Adipose tissue (tissue), 3 donors: ENCODE measurements at regions not wholly inside any gene's neighbourhood (a gene's known extent, or its start where the extent isn't known, plus 50 kb on each side); places are given as distances from the start of the nearest gene placed in this dataset.
"Not testable (repeated sequence)": the region's sequence is repeated elsewhere in the genome, so short reads cannot be mapped to it uniquely, and the experiment has no call there.

ENCODE experiments used
- H3K27ac ChIP-seq: one replicate; pipeline ENCODE4 v1.5.1; 2013; ENCODE audit warnings: low read depth, low read length
- WGBS, 3 donors: extraction: QIAGEN DNeasy Blood & Tissue Kit; methylation state at CpG; one replicate each; pipeline ENCODE4 v1.1.7; 2013; 5-methylcytosine and 5-hydroxymethylcytosine counted together
- donor health status: healthy with polysubstance abuse.
- donor health status: Bipolar disorder and iron deficiency.
- donor health status: healthy.

DNA sequence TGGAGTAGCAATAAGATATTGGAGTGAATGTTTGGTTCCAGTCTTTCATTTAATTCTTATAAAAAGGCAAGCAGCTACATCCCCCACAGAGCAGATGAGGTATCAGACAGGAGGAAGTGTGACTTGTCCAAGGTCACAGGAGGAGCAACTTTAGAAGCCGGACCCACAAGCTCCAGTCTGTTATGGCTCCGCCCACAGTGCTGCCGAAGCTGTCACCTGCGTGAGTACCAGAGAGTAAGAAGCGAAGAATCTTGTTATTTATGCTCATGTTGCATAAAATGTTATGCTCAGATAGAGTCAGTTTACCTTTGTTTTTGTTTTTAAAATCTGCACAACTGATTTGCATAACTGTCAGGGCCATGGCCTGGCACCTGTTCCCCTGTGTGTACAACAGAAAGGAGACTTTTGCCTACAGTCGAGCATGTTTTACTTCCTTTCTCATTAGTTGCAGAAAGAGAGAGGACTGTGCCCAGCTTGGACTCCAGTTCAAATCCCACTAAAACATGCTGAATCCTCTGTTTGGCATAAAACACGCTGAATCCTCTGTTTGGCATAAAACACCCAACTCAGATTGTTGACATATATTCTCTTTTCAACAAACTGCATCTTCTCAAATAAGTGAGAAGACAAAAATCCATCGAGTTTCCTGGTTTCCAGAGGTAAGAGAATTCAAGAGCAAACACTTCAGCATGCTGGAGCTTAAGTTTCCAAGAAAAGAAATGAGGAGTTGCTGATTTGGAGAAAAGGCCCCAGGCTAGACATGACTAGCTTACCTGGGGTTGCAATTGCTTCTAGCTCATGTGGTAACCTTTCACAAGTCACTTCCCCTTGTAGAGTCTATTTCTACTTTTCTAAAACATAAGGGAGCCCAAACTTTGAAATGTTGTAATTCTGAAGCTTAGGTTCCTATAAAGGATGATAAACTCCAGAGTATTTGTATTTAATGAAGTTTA, 409.8 kb upstream of the ZMIZ1 start:
- WGBS, 3 donors, result 78 to 85% (median 84%) methylated on average over 8 of the region's 8 CpGs
- no peak overlapping the region for H3K27ac ChIP-seq

DNA sequence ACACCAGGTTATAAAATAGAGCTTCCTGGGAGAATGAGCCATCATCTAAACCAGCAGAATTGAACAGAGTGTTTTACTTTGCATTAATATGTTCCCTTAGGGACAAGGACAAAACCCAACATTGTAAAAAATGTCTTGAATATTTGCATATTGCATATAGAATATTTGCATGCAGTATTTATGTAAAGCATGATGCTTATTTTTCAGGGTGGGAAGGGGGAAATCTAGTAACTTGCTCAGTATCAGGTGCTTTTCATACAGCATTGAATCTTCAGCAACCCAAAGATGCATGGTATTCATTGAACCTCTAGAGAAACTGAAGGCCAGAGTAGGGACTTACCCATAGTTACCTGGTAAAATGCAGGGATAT, 409.2 kb upstream of the ZMIZ1 start:
- H3K27ac ChIP-seq, result no peak overlapping the region

DNA sequence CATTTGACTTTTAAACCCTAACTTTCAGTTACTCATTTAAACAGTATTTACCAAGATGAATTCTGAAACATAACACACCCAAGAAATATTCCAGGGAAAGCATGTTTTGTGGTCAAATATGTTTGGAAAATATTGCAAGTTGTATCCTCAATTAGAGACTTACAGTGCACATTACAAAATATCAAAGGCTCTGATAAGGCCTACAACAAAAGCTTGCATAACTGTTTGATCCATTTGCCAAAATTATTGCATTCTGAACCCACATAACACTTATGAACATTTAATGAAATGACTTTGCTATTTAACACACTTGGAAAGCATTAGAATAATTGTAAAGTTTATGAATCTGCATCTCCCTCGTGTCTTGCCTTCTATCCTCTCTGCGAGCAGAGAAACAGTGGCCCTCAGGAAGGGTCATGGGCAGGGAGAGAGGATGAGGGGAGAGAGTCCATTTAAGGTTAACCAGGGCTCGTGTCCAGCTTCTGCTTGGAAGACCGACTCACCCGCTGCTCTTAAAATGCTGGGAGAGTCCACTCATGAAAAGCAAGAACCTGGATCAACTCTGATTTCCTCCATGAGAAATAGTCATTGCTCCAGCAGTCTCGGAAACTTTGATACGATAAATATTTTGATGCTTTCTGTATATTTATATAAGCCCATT, 408.2 kb upstream of the ZMIZ1 start:
- no peak overlapping the region for H3K27ac ChIP-seq

DNA sequence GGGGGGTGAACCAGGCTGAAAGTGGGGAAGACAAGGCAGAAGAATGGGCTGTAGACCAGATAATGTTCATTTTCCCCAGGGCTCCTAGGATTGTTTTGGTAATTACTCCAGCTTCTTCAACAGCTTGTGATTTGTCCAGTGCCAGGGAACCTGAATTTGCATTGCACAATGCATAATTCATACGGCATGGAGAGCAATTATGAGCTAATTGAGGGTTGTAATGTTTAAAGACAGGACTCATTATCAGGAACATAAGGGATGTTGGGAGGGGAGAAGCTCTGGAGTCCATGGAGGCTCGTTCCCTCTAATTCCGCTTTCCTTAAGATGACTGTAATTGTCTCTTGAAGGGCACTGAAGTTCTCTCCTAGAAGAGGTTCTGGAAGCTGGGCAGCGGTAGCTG, 405.0 kb upstream of the ZMIZ1 start:
- WGBS, 3 donors, result 92 to 98% (median 96%) methylated on average over 4 of the region's 4 CpGs

More for the DNA sequence above, 408.2 kb upstream of the ZMIZ1 start:
- 62 to 84% (median 68%) methylated on average over 7 of the region's 7 CpGs for WGBS, 3 donors

DNA sequence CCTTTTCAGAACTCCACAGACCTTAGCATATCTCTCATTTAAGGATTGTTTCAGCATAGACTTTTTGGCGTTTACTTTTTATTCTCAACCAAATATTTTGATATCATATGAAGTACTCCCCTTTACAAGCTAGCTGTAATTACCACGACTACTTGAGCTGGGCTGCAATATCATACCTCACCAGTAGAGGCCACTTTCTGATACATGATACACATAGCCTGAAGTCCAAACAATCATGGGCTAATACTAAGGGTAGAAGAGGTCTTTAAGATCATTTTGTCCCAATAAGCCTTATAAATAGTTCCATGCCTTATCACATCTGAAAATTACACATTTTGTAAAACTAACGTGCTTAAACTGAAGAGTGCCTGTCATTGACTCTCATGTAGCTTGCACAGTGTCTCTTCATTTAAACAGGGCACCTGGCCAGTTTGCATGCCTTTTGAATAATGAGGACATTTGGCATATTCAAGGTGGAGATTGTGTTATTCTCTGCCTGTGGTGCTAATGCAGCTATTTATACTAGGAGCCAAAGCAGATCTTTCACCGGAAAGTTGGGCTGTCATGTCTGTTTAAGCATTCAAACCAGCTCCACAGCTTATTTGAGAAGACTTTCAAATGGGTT, 403.7 kb upstream of the ZMIZ1 start:
- WGBS, 3 donors, result 64 to 77% (median 72%) methylated on average over 4 of the region's 4 CpGs
- no peak overlapping the region for H3K27ac ChIP-seq

More for the DNA sequence above, 405.0 kb upstream of the ZMIZ1 start:
- H3K27ac ChIP-seq, result no peak overlapping the region

GRCh38 chr10:78672918-78673317, 395.8 kb upstream of the ZMIZ1 start:
- 87 to 93% (median 88%) methylated on average over 4 of the region's 4 CpGs for WGBS, 3 donors
- no peak overlapping the region for H3K27ac ChIP-seq

GRCh38 chr10:78681141-78681540, 387.6 kb upstream of the ZMIZ1 start:
- not testable (repeated sequence) for H3K27ac ChIP-seq
- WGBS, 3 donors, result 93 to 94% (median 93%) methylated on average over 7 of the region's 7 CpGs

DNA sequence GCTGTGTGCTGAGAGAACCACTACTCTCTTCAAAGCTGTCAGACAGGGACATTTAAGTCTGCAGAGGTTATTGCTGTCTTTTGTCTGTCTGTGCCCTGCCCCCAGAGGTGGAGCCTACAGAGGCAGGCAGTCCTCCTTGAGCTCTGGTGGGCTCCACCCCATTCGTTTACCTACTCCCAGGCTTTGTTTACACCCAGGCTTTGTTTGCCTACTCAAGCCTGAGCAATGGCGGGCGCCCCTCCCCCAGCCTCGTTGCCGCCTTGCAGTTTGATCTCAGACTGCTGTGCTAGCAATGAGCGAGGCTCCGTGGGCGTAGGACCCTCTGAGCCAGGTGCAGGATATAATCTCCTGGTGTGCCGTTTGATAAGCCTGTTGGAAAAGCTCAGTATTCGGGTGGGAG, 386.8 kb upstream of the ZMIZ1 start:
- not testable (repeated sequence) for H3K27ac ChIP-seq
- WGBS, 3 donors, result 80 to 94% (median 91%) methylated on average over 10 of the region's 10 CpGs

DNA sequence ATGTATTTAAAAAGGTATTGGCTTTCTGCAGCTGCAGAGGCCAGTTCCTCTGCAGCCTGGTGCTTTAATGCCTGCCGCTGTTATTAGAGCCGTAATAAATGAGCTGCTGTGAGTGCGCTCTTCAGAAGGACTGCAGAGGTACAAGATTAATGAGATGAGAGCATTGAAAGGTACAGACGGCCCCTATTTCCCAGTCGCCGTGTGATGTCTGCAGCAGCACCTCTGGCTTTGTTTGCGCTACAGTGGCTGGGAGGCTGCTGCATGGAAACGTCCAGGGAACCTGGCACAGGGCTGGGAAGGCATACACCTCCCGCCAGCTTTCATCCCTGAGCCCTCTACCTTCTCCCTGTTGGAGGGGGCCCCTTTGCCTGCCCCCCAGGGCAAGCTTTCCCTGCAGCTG, 383.8 kb upstream of the ZMIZ1 start:
- no peak overlapping the region for H3K27ac ChIP-seq
- WGBS, 3 donors, result 57 to 91% (median 81%) methylated on average over 9 of the region's 9 CpGs

DNA sequence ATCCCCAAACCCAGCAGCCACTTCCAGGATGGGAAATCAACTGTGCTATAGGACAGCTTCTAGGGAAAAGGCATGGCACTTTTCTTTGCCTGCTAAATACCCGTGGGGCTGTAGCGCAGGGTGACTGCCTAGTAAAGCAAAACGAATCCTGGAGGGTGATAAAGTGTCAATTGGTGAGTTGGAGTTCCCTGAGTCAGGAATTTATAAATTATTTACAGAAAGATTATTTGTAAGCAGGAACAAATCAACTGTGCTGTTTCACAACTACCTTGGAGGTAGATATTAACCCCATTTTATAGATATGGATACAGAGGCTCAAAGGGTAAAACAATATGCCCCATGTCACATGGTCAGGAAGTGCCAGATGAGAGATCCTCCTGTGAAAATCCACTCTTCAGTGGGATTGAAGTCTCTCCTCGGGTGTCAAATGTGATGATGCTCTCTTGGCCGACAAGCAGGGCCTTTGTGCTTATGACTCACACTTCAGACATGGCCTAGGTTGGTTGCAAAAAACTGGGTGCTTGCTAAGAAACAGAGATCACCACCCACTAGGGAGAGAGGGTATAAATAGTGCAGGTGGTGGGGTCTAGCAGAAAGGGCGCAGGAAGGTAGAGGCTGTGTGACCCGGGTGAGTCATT, 383.2 kb upstream of the ZMIZ1 start:
- no peak overlapping the region for H3K27ac ChIP-seq
- 84 to 90% (median 85%) methylated on average over 7 of the region's 7 CpGs for whole genome bisulfite sequencing, 3 donors

- 82 to 86% (median 84%) methylated on average over 10 of the region's 10 CpGs for WGBS, 3 donors
- H3K27ac ChIP-seq, result no peak overlapping the region
These were observed 382.2 kb upstream of the ZMIZ1 start for GRCh38 chr10:78686444-78687060.

GRCh38 chr10:78687626-78688025, 381.1 kb upstream of the ZMIZ1 start:
- no peak overlapping the region for H3K27ac ChIP-seq

GRCh38 chr10:78688230-78688900, 380.4 kb upstream of the ZMIZ1 start:
- 77 to 89% (median 83%) methylated on average over 6 of the region's 6 CpGs for WGBS, 3 donors
- H3K27ac ChIP-seq, result no peak overlapping the region

DNA sequence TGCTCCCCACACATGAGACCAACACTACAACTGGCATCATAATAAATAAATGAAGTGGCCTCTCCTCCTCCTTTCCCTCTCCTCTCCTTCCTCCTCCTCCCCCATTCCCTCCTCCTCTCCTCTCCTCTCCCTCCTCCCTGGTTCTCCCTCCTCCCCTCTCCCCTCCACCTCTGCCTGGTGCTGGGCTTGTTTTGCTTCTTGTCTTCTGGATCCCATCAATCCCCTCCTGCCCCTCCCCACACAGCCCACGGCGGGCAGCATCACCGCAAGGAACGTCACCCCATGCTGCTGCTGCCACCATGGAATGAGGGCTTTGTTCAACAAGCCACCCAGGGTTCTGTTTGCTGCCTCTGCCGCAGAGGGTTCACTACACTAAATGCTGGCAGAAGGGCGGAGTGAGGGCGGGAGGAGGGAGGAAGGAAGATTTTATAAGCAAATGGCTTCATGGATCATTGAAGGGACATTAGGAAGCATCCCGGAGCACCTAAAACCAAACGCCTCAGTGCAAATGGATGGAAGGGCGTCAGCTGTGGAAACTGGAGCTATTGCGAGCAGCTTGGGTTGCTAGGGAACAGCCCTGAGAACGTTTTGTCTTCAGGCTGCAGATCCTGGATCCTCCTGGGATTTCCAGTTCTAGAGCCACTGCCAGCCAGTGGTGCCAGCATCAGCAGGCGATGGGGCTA, 379.7 kb upstream of the ZMIZ1 start:
- WGBS, 3 donors, result 54 to 73% (median 59%) methylated on average over 13 of the region's 13 CpGs
- no peak overlapping the region for H3K27ac ChIP-seq

DNA sequence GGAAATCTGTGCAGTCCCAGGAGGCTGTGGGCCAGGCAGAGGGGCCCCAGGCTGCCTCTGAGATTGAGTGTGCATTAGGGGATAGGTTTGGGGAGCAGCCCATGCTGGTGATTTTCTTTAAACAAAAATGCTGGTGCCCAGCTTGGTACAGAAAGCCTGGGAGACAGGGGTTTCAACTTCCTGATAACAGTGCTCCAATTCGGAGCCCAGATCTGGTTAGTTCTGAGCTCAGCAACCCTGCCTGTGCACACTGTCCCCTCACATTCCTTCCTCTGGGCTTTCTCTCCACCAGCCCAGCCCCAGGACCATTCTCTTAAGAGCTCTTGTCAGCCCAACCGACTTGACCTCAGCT, 379.2 kb upstream of the ZMIZ1 start:
- WGBS, 3 donors, result 53 to 71% (median 63%) methylated on average over 1 to 2 of the region's 2 CpGs
- H3K27ac ChIP-seq, result no peak overlapping the region

DNA sequence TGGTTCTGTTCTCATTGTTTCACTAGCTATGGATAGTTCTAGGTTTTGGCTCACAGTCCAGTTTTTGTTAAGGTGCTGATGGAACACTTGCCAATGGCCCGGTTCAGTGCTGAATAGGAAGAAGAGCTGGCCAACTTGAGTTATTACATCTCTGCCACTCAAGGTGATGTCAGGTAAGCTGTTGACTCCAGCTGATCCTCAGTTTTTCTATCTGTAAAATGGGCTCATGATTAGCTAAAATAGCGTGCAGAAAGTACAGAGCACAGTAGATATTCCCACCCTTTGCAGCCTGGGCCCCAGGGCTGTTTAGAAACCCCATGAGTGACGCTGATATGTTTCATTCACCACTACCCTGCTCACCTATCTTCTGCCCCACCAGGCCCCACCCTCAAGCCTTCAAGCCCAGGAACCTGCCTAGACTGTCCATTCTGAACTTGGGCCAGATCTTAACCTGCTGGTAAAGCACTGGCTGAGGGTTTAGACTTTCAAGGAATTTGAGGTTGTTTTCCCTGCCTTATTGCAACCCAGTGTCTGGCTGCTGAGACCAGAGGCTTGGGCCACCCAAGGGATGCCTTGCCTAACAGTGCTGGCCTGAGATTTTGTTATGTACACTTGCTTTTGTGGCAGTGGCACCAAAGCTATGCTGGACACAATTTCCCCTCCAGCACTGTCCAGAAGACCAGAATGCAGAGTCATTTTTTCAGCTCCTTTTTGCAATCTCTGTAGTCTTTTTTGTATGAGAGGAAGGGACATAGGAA, 378.2 kb upstream of the ZMIZ1 start:
- 88 to 94% (median 90%) methylated on average over 3 of the region's 3 CpGs for WGBS, 3 donors
- H3K27ac ChIP-seq, result no peak overlapping the region
